Central memory CD4-positive, alpha-beta T cell (primary cell): ENCODE measurements at regions not wholly inside any gene's neighbourhood (a gene's known extent, or its start where the extent isn't known, plus 50 kb on each side); places are given as distances from the start of the nearest gene placed in this dataset.
"Not testable (repeated sequence)": the region's sequence is repeated elsewhere in the genome, so short reads cannot be mapped to it uniquely, and the experiment has no call there.

ENCODE experiments used
- DNase-seq: peaks from one replicate; pipeline ENCODE4 v3.0.0; 2022

DNA sequence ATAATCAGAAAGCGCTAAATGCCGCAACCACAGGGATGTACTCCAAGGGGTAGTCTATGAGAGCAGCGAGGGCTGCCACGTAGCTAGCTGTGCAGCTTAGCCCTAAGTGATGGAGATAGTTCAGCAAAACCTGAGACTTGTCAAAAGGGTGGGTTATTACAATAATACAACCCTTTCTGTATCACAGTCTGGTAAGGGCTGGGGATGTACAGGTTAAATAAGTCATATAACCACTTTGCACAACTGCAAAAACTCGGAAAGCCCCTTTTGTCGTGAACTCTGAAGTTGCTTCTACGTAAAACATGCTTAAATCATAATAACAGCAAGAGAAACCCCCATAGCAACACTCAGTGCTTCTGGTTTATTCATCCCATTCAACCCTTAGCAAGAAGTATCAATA lies 598.8 kb downstream of the SUCLG1 start:
- DNase-seq: no peak

DNA sequence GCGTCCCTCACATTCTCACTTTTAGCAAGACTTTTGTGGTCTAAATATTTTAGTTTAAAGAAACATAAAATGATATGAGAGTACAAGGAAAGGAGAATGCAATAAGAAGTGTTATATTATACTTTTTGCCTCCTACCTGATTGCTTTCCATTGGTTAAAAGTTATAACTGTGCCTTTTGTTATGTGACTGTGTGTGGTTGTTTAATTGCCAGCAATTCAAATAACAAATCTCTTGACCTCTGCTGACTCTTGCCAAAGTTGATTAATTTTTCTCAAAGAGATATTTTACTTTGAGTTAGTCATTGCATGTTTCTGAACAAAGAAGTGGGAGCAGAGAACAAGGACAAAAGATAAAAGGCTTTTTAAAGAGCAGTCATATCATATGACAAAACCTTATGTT lies 599.5 kb downstream of the SUCLG1 start:
- no peak for DNase-seq

DNA sequence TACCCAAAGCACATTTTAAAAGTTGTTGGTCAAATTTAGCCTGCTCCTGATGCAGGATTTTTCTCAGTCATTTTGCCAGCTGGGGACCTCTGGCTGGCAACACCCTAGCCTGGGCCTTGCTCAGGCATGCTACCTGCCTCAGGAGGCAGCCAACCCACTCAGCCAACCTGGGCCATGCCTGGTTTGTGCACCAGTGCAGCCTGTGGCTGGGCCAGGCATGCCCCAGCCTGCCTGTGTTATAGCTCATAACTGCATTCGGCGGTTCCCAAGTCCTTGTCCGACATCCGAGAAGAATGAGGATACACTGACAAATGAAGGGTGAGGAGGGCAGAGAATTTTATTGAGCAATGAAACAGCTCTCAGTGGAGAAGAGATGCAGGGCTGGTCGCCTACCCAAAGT lies 608.0 kb downstream of the SUCLG1 start:
- no peak for DNase-seq

DNA sequence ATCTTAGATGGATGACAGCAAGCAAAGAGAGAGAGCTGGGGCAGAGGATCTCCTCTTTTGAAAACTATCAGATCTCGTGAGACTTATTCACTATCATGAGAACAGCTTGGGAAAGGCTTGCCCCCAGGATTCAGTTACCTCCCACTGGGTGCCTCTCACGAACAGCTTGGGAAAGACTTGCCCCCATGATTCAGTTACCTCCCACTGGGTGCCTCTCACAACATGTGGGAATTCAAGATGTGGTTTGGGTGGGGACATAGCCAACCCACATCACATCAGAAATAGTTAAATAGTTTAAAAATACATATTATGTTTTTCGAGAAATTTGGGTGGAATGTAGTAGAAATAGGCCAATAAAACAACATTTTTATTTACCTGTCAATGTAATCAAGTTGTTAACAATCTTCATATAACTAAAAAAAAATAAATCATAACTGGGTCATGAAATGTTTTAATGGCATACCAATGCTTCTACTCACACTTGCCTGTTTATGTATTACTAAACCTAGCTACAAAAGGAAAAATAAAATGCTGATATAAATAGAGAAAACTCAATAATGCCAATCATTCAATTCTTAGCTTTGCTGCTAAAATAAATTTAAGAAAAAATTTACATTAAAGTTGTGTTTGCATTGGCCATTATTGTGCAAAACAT lies 608.9 kb downstream of the SUCLG1 start:
- DNase-seq: no peak

DNA sequence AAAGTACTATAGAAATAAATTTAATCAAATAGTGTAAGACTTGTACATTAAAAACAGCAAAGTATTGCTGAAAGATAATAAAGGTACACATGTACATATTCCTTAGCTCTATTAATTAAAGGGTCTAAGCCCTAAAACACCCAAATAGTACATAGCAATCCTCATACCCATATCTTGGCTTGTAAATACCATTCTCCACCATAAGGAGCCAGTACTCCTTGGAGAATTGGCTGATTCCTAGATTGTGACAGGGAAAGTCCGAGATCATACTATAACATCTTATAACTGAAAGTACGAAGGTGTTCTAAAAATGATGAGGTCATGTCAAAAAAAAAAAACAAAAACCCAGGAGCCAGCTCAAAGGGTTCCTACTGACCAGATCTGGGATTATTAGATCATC lies 614.6 kb downstream of the SUCLG1 start:
- DNase-seq: no peak

DNA sequence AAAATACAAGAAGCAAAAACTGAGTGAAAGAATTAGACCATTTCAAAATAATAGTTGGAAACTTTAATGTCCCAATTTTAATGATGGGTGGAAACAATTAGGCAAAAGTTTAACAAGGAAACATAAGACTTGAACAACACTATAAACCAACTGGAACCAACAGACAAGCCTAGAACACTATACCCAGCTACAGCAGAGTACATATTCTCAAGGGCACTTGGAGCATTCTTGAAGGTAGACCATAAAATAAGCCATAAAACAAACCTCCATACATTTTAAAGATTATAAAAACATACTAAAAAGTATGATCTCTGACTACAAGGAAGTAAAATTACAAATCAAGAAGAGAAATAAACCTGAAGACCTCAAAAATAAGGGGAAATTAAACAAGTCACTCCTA lies 616.7 kb downstream of the SUCLG1 start:
- no peak for DNase-seq

DNA sequence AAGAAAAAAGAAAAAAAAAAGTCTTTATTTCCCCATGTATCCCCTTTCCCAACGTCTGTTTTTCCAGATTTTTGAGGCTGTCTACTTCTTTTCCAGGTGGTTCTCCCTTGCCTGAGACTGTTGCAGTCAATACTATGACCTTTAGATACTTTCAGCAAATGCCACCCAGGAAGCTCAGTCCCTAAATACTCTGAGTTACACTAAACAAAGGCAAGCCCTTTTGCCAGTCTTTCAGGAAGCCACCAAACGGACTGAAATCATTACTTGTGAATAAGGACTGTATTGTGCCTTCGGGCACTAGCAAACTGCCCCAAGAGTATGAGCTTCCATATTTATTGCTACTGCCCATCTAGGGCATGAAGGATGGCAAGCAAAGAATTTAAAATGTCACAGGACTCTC lies 621.3 kb downstream of the SUCLG1 start:
- DNase-seq: no peak

DNA sequence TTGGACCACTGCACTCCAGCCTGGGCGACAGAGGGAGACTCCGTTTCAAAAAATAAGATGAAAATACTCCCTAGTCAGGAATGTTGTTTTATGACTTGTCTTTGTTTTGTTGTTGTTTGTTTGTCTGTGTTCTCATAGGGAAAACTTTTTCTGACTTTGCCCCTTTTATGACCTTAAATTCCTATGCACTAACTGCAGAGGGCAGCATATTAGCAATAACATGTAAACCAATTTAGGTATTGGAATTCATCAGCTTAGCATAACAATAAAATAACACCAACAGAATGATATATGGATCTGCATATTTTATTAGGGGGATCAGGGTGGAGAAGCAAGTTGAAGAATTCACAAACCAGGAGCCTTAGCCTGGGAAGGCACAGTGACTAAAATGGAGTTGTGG lies 631.5 kb downstream of the SUCLG1 start:
- no peak for DNase-seq

DNA sequence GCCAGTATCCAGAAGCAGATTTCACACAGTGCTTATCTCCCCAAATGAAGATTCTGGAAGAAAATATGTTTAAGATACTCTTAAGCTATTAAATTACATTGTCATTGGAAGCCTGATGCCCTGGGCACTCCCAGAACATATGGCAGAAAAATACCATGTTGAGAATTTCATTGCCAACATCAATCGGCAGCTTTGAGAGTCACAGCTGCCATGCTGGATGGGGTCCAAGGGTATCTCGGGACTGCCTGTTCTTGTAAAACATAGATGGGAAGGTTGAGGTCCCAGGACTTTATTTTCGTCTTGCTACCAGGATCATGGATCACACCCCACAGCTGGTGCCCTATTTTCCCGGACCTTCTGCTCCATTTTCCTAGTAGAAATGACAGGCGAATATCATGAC lies 632.5 kb downstream of the SUCLG1 start:
- no peak for DNase-seq

DNA sequence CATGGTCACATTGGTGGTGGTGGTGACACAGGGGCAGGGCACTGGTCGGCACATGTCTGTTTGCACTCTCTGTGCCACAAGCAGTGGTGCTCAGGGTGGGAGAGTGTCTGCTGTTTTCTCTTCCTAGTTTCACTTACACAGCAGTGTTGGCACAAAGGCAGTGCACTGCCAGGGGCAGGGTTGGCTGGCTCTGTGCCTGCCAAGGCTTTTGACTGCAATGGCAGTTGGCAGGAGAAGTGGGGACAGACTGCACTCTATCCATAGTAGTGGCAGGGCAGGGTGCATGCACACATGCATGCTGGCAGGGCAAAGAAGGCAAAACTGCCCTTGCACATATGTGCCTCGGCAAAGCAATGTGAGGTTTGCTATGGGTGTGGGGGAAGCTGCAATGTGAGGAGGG lies 635.9 kb downstream of the SUCLG1 start:
- no peak for DNase-seq

DNA sequence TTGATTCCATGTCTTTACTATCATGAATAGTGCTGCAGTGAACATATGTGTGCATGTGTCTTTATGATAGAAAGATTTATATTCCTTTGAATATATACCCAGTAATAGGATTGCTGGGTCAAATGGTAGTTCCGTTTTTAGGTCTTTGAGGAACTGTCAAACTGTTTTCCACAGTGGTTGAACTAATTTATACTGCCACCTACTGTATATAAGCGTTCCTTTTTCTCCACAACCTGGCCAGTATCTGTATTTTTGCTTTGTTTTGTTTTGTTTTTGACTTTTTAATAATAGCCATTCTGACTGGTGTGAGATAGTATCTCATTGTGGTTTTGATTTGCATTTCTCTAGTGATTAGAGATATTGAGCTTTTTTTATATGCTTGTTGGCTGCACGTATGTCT lies 641.6 kb downstream of the SUCLG1 start:
- DNase-seq: no peak

DNA sequence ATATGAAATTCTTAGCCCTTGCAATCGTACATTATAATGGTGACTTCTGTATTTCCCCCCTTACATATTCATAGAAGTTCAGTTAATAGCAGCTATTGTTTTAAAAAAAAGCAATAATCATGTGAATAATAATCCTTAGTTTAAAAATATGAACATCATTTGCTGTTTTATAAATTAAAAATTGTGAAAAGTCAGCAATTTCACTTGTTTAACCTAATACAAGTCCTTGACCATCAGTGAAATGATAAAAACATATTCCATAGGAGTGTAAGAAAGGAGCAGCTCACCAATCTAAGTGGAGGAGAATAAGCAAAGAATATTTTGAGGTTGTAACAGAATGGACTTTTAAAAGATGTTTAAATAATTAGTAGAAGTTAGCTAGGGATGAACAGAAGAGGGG lies 650.2 kb downstream of the SUCLG1 start:
- no peak for DNase-seq

DNA sequence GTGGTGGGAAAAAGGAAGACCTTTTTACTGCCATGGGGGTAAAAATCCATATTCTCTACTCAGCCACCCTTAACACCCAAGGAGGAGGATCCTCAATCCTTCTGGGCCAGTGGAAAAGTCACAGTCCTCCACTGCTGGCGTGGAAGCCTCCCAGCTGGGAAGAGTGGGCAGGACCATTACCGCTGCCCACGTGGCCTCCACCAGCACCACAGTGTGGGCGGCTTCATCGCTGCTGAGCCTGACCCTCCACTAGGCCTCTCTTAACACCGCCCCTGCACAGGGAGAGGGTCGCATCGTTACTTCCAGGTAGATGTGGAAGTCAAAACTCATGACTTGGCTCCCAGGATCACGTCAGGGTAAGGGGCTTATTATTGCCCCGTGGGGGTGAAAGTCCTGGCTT lies 656.5 kb downstream of the SUCLG1 start:
- no peak for DNase-seq

DNA sequence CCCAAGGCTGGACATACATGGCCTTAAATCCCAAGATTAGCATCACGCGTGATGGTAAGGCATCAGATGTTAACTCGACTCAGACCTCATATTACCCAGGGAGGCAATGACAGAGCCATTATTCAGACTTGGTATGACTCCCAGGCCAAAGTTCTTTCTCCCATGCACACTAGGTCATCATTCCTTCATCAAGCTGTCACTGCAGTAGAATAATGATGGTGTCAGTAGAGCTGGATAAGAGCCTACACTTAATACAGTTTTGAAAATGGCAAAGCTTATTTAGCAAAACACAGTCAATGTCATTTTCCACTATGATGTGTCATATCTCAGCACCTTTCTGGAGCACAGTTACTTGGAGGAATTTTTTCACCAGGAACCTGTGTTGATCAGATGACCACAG lies 663.3 kb downstream of the SUCLG1 start:
- no peak for DNase-seq

DNA sequence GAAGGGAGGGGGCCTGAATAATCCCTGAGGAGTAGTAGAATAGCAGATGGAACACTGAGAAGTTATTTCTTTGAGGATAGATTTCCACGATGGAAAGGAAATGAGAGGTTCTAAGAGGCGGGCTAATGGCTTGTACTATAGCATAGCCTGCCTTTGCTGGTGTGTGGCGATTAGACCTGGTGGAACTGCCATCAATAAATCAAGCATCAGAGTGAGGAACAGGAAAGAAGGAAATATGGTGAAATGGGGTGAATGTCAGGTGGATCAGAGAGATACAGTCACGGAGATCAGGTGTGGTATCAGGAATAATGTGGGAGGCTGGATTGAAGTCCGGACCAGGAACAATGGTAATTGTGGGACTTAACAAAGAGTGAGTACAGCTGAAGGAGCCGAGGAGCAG lies 668.6 kb downstream of the SUCLG1 start:
- not testable (repeated sequence) for DNase-seq

DNA sequence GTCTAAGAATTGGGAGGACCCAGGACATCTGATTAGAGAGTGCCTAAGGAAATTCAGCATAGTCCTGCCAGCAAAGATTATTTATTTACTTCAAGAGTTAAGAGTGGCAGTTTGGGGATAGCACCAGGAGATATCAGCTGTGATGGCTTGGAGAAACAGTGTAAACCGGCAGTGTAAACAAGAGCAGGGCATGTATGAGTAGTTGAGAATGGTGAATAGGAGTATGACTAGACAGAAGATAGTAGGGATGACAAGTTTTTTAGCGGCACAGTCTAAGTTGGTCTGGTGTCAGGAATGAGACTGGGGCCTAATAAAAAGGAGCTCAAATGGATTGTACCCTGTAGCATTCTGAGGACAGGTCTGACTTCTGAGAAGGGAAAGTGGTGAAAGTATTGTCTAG lies 669.4 kb downstream of the SUCLG1 start:
- not testable (repeated sequence) for DNase-seq

DNA sequence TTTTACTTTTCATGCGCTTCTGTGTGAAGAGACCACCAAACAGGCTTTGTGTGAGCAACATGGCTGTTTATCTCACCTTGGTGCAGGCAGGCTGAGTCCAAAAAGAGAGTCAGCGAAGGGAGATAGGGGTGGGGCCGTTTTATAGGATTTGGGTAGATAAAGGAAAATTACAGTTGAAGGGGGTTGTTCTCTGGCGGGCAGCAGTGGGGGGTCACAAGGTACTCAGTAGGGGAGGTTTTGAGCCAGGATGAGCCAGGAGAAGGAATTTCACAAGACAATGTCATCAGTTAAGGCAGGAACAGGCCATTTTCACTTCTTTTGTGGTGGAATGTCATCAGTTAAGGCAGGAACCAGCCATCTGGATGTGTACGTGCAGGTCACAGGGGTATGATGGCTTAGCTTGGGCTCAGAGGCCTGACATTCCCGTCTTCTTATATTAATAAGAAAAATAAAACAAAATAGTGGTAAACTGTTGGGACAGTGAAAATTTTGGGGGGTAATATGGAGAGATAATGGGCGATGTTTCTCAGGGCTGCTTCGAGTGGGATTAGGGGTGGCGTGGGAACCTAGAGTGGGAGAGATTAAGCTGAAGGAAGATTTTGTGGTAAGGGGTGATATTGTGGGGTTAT lies 670.0 kb downstream of the SUCLG1 start:
- DNase-seq: not testable (repeated sequence)

DNA sequence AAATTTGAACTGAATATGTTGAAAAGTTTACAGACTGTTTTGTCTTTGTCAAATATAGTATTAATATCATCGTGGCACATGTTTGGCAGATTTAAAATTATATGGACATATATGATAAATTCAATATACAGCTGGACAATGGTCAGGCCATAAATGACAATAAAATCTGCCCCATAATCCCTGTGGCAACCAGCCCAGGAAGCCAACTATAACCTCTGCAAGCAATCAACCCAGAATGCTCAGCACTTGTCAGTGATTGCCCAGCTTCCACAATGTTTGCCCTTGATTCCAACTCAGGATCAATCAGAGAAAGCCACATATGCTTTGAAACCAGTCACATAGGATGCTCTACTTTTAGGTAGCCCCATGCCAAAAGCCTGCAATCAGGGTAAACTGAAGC lies 671.9 kb downstream of the SUCLG1 start:
- DNase-seq: no peak

DNA sequence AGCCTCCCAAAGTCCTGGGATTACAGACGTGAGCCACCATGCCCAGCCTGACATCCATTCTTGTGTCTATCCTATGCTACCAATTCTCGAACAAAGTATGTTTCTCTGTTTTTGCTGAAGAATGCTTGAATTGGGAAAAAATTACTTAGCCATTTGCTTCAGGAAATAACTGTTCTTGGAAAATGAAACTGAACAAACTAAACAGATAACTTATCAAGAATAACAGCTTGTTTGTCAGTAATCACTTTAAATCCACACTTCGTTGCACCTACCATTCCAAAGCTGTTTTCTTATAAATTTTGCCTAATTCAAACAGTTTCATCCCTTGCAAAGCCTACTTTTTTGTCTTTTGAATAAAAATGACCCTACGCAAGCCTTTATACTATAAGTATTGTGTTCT lies 672.9 kb downstream of the SUCLG1 start:
- DNase-seq: no peak

DNA sequence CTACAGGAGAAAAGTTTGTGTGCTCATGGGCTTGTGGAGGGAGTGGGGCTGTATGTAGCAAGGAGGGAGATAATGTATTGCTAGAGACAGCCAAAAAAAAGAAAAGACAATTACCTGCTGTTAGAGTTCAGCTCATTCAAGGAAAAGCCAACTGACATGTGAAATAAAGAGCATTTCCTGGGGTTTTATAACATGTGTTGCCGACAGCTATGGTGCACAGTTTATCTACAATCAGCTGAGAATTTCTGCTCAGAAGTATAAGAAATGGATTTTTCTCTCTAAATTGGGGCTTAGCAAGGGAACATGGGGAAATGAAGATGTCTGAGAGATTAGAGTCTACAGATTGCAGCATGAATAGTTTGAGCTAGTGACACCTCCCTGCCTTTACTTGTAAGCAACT lies 674.1 kb downstream of the SUCLG1 start:
- no peak for DNase-seq

DNA sequence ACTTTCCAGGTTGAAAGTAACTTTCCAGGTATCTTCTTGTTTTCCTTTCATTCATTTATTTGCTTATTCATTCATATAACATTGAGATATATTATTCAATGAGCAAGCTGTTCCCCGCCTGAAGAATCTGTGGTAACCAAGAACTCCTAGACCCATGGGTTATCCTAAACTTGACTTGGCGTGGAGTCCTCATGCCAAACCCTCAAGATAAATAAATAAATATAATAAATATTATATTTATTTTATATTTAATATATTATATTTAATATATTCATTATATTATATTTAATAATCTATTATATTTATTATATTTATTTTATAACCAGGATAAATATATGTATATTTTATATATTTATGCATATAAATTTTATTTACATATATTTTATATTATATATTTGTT lies 674.8 kb downstream of the SUCLG1 start:
- no peak for DNase-seq

DNA sequence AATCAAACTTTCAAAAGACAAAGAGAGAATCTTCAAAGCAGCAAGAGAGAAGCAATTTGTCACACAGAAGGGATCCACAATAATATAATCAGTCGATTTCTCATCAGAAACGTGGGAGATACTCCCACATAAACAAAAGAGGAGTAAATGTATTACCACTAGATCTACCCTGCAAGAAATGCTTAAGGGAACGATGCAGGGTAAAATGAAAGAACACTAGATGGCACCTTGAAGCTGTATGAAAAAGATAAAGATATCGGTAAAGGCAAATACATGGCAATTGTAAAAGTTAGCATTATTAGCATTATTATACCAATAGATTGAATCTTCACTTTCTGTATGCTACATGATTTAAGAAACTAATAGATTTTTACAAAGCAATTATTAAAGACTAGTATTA lies 677.0 kb downstream of the SUCLG1 start:
- DNase-seq: no peak

DNA sequence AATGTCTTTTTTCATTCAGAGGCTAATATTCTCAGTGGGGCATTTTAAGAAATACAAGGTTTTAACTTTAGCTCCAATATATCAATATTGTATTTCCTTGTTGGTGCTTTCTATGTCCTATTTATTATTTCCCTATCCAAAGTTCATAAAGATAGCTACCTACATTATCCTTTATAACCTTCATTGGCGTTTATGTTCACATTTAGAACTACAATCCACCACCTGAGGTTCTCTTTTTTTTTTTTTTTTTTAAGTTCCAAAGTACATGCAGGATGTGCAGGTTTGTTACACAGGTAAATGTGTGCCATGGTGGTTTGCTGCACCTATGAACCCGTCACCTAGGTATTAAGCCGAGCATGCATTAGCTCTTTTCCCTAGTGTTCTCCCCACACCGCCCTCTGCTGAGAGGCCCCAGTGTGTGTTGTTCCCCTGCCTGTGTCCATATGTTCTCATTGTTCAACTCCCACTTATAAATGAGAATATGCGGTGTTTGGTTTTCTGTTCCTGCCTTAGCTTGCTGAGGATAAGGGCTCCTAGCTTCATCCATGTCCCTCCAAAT lies 694.6 kb downstream of the SUCLG1 start:
- DNase-seq: no peak

DNA sequence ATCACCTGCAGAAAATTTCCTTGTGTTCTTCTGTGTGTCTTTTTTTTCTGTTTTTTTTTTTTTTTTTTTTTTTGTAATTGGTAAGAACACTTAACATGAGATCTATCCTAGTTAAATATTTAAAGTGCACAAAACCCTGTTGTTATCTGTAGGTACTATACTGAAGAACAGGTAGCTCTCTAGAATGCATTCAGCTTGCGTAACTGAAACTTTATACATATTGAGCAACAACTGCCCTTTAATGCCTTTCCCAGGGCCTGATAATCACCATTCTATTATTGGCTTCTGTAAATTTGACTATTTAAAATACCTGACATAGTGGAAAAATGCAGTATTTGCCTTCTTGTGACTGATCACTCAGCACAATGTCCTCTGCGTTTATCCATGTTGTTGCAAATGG lies 701.8 kb downstream of the SUCLG1 start:
- DNase-seq: no peak

DNA sequence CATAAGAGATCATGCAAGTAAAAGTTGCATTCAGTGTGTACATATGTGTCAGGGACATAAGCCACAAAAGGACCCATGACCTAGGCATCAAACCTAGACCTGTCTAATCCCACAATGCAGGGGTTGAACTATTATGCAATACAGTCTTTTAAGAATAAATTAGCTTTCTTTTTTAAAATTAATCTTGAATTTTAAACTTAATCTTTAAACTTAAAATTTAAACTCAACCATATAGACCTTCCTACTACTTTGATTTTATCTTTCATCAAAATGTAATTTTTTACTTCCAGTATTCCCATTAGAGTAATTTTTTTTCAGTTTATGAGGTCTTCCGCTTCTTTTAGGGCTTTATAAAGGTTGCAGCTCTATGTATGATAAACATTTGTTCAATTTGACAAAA lies 702.9 kb downstream of the SUCLG1 start:
- DNase-seq: no peak
